ENCODE measurements at regions not wholly inside any gene's neighbourhood (a gene's known extent, or its start where the extent isn't known, plus 50 kb on each side); places are given as distances from the start of the nearest gene placed in this dataset.

DNA sequence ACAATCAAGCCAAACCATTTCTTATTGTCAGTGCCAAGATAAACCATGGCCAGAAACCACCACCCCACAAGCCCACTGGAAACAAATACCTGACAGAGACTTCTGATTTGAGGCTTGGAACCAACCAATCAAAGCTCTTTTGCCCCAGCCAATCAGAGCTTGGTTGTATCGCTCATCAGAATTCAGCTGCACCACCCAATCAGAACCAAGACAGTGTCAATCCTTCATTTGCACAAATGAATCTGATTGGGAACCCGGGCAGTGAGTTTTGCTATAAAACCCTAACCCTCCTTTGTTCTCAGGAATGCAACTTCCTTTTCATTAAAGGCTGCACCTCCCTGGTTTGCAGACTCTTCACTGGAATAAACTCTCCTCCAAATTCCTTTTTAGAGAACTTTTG, 87.4 kb downstream of the ELAPOR2 start:
- DNase-seq (ENCODE audit: low spot score), result no peak

DNA sequence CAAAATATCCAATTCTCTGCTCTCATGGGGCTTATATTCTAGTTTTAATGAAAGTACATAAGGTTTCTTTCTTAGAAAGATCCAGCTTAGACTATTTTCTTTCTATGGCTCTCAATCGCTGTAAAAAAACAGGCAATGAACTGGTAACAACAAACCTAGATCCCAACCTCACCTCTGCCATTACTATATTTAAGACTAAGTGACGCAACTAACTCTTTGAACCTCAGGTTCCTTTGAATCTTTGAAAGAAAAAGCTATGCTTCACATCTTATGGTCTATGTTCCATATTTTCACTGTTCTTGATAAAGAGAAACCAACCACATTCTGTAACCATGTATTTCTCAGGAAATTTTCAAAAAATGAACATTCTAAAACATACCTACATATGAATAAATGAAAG, 88.5 kb downstream of the ELAPOR2 start:
- DNase-seq (ENCODE audit: low spot score), result no peak

DNA sequence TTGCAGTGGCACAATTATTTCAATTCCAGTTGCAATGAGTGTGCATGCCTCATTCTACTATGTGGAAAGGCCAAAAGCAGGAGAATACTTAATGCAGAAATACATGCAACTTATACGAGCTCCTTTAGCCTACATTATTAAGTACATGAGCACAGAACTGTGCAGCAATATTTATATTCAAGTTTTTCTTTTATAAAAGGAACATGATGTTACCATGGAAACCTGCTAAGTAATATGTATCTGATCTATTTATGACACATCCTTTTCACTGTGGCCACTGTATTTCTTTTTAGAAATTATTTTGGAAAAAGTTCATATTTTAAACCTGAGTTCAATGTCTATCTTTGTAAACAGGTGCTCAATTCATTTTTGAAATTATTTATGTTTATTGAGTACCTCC, 88.9 kb downstream of the ELAPOR2 start:
- DNase-seq (ENCODE audit: low spot score), result no peak

DNA sequence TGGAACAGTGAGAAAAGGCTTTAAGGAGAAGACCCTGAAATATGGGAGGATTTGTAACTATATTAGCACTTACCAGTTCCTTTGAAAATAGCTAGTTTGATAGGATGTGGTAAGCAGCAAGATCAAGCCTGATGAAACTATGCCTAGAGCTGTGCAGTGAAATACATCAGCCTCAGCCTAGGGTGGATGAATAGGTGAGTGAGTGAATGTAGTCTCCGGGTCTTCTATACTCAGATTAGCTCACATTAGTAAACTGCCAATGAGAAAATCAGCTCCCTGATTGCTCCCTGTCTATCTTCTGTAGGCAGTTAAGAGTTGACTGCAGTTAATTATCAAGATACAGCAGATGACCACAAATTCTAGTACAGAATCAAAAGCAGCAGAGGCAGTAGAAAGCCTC, 89.6 kb downstream of the ELAPOR2 start:
- DNase-seq (ENCODE audit: low spot score), result no peak

DNA sequence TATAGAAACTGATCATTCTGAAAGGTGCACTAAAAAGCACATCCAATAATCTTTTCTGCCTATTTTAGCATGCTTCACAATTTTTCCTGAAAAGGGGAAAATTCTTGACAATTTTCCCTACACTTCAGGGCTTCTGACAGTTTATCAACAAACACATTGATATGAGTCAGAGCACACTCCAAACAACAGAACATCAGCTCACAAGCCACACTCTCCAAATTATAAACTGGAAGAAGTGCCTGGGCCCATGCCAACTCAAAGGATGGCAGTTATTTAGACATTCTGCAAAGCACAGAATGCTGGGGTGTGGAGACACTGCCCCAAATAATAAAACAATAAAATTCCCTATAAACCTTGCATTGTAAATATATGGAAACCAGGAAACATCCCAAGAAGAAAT, 90.8 kb downstream of the ELAPOR2 start:
- no peak for DNase-seq (ENCODE audit: low spot score)

DNA sequence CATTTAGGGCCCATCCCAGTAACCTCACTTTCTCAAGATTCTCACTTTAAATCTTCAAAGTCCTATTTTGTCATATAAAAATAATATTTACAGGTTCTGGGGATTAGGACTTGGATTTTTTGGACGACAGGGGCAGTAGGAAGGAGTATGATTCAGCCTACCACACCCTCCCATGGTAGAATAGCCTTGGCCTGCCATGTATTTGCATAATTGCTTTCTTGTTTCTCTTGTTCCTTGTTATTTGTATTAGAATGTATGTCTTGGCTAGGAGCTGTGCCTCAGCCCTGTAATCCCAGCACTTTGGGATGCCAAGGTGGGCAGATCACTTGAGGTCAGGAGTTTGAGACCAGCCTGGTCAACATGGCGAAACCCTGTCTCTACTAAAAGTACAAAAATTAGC, 92.5 kb downstream of the ELAPOR2 start:
- no peak for DNase-seq (ENCODE audit: low spot score)

DNA sequence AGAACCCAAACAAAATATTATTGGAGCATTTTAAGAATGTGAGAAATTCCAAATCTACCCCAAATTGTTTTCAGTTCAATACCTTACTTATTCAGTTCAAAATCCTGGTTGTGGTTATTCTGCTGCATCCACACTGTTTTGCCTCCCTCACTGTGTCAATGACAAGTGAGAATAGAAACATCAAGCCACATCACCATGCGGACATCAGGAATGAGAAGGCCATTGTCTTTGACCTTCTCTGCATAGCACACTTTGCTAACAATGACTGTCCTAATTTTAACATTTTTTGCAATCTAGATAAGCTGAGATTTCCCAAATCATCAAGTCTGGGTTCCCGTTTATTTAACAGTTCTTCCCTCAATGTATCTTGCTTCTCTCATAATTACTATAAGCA, 93.7 kb downstream of the ELAPOR2 start:
- DNase-seq (ENCODE audit: low spot score), result no peak

DNA sequence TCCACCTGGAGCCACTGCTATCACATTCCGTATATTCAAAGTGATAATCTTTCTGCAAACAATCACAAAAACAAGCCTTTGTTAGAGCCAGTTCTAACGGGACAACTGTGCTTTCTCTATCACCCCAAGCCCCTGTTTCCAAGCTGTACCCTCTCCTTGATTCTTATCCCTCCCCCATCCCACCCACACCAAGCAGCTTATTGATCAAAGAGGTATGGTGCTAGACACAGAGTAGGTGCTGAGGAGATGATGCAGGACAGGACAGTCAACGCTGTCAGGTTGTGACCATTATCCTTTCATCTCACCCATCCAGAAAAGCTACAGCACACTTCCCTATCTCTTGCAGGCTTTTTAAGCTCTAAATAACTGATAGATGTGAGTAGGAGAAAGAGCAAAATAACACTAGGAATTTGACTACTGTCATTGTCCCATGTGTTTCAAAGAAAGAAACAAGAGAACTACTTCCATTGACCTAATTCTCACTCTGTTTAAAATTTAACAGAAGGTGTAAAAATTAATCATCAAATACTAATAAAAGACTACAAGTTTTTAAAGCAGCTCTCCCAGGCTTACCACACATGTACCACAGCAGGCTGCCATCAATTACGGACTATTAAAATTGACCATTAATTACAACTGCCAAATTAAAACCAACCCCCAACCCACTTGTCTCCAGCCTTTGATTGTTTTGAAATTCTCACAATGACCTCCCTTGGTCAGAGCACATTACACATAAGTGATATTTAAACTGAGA, 94.3 kb downstream of the ELAPOR2 start:
- no peak for DNase-seq (ENCODE audit: low spot score)

DNA sequence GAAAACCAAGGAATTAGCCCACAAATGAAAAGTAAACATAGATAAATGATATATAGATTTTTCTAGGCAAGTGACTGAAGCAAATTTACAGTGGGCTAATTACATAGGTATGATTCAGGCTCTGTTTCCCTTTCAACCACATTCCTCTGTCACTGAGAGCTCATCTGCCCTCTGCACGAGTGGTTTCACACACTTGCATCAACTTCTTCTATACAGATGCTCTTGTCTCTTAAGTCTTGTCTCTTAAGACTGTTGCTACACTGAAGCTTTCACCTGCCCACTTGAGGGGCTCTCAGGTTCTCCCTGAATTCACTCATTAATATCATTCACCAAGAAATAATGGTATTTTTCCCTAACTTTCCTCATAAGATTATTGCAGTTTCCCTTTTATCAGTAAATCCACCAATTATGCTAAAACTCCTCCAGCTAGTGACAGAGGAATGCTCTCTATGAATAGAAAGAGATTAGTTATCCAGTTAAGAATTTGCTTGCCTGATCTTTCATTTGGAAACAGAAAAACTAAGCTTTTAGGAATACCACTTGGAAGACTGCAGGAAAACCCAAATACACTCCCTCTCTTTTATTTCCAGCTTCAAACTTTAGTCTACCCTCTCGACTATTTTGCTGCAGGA, 95.7 kb downstream of the ELAPOR2 start:
- no peak for DNase-seq (ENCODE audit: low spot score)

DNA sequence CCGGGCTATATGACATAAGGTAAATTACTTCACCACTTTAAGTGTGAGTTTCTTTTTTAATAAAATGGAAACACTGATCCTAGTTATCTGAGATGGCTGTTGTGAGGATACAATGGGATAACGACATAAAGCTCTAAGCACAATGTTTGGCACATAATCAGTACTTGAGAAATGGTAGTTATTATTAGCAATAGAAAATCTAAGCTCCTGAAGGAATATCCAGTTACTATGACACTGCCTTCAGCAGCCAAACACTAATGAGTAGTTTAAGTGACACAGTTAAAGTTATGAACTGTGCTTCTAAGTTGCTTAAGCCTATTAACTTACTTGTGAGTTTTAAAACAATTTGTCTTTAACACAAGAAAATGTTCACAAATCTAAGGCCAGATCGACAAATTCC, 96.8 kb downstream of the ELAPOR2 start:
- no peak for DNase-seq (ENCODE audit: low spot score)

DNA sequence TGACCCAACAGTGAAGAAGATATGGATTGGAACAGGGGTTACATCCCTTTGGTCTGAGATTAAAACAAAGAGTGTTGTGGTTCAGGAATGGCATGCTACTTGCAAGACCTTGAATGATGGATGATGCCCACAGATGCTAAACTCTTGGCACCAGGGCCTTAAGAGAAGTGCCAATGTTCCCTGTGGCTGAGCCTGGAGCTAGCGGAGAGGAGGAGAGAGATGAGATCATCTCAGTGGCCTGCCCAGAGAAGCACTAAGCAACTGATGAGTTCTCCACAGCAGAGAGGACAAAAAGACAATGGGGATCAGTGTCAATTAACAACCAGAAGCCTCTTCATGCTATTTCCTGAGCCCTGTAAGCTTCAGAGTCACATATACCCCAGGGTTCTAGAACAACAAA, 97.8 kb downstream of the ELAPOR2 start:
- no peak for DNase-seq (ENCODE audit: low spot score)

DNA sequence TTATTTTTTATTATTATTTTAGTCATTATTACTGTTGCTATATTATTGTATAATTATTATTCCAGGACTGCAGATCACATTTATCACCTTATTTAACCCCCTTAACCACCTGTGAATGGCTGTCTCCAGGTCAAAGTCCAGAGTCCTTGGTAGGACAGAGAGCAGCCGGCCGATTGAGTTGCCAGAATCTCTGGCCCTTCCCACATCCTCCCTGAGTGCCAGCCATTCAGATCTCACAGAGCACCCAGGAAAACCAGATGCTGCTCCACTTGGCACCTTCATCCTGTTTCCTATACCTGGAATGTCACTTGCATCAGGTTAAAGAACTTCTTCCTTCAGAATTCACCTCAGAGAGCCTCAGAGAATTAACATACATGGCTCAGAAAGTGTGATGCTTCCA, 101.1 kb downstream of the ELAPOR2 start:
- DNase-seq (ENCODE audit: low spot score), result peak; percentile 17

DNA sequence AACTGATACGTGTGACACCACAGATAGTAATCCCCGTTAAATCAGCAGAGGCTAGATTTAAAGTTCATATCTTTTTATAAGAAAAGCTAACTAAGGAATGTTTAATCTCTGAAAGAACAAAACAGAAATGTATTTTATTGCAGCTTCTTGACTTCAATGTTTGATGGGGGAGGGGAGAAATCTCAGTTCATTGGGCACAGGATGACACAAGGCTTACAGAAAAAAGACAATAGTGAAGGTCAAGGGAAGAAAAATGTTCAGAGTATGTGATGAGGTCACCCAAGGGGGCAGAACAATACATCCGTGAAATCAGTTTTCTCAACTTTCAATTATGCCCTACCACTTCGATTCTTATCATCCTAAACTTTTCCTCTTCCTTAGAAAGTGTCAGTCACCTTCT, 102.9 kb downstream of the ELAPOR2 start:
- DNase-seq (ENCODE audit: low spot score), result no peak

DNA sequence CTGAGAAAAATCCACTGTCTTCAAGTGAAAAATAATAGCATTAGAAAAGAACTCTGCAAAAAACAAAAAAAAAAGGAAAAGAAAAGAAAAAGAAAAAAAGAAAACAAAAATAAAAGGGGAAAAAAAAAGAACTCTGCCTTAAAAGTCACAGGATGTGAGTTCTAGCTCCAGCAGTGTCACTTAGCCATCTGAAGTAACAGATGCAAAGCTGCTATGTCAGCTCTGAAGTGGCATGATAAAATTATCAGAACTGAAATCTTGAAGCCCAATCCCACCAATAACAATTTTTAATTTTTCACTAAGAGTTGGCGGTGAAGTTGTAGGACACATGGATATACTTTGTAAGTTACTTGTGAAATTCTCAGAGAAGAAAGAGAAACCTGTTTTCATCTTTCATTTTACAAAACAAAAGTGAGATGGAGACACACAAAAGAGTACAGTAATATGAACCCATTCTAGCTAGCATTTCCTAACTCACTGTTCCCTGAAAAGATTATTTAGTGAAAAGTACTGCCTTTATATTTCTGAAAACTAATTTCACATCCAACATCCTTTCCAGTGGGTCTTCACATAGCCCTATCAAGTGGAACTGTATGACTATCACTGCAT, 103.5 kb downstream of the ELAPOR2 start:
- DNase-seq (ENCODE audit: low spot score), result no peak

DNA sequence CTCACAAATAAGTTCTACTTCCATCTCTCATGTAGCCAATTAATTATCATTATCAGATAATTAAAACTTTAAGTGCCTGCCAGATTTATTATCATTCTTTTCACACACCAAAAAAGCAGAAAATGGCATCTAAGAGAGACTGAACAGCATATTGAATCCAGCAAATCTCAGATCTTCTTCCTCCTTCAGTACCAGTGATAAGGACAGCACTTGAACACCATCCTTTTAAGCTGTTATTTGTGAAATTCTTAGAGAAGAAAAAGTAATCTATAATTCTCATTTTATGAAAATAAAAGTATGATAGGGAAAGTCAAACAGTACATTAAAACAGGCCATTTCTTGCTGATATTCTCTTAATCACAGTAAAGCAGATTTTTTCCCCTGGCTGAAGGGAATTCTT, 104.5 kb downstream of the ELAPOR2 start:
- DNase-seq (ENCODE audit: low spot score), result no peak

DNA sequence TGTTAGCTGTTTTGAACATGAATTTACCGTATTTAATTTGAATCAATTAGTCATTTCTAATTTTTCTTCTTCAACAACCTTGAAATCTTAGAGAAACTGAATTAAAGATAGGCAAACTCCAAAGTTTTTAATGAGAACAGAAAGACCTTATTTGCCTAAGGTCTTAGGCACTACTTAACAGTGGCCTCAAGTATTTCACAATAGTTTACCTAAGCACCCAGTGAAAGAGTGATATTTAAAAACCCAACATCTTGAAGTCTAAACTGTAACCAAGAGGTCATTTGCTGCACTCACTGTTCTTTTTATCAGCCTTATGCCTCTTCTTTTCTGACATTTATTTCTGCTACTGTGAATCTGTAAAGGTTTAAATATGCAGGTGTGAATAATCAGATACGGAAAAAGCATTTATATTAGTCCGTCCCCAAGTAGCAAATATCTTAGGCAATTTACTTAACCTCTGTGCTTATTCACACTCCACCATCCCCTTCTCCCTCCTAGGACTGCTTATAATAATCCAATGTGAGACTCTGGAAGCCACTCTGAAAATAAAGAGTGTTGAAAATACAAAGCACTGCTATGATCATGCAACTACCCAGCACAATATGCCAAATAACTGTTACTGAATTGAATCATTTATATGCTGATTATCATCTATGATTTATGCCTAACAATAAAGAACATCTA, 105.7 kb downstream of the ELAPOR2 start:
- DNase-seq (ENCODE audit: low spot score), result no peak

DNA sequence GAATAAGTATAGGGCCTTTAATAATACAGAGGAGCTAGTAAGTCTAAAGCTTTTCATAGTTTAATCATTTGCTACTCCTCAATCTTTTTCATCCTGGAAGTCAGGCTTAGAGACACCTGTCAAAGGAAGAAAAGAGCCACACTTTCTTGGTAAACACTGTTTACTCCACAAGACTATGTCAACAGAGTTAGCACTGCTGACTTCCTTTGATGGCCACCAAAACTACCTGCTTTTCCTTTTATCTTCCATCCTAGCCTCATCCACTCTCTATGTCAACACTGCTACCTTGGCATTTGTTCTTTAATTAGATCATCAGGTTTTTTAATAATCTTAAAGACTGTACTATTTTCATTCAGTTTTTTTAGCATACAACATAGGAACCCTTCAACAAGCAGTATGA, 106.2 kb downstream of the ELAPOR2 start:
- DNase-seq (ENCODE audit: low spot score), result no peak

DNA sequence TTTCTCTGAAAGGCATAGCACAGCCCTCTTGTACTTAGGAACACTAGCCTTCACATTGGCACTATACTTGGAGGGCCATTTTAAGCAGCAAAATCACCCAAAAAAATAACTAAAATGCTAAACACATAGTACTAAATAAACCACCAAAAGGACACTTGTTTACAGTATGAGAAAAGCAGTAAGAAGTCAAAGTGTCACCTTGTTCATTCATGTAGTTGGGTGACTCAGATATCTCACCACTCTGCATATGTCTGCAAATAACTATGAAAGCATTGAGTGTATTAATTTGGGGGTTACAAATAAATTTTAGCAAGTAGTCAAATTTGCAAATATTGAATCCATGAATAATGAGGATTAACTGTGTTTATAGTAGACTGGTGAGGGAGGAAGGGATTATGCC, 107.6 kb downstream of the ELAPOR2 start:
- DNase-seq (ENCODE audit: low spot score), result no peak

DNA sequence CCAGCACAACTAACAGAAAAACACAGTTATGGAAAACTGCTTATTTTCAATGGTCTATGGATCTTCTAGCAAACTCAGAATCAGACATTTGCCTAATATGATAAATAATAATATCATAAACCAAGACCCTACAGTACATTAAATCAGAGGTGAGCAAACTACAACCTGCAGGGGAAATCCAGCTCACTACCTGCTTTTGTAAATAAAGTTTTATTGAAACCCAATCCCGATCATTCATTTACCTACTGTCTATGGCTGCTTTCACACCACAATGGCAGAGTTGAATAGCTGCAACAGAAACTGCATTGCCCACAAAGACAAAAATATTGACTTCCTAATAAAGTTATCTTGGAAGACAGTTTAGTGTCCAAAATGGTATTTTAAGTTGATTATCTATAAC, 108.5 kb downstream of the ELAPOR2 start:
- no peak for DNase-seq (ENCODE audit: low spot score)

DNA sequence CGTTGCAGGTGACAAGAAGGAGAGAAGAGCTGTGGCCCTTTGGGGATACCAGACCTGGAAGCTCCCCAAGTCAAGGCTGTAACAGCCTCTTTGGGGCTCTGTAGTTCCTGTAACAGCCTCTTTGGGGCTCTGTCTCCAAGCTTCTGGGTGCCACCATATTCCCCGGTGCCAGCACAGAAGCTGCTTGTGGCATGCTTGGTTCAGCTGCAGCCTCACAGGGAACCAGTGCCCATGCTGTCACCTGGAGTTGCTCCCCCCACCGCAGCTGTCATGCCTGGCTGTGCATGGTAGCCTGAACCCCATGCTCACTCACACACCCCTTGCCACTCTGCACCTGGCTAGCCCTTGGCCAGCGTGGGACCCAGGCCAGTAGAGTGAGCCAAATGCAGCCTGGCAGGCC, 109.1 kb downstream of the ELAPOR2 start:
- DNase-seq (ENCODE audit: low spot score), result no peak

DNA sequence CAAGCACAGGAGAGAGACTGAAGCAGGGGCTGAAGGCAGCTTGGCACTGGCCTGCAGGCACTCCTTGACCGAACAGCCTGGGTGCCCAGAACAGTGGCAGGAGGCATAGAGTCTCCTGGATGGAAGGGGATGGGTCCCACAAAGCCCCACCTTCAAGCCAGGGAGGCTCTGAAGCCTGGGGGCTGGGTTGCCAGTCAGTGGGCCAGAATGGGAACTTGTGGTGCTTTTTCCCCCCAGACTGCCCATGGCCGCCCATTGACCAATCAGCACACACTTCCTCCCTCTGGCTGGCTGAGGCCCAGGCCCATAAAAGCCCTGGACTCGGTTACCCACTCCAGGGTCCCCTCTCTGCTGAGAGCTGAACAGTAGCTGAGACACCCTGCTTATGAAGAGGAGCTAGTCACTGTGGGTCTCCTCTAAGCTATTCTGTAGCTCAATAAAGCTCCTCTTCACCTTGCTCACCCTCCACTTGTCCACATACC, 109.6 kb downstream of the ELAPOR2 start:
- DNase-seq (ENCODE audit: low spot score), result no peak

DNA sequence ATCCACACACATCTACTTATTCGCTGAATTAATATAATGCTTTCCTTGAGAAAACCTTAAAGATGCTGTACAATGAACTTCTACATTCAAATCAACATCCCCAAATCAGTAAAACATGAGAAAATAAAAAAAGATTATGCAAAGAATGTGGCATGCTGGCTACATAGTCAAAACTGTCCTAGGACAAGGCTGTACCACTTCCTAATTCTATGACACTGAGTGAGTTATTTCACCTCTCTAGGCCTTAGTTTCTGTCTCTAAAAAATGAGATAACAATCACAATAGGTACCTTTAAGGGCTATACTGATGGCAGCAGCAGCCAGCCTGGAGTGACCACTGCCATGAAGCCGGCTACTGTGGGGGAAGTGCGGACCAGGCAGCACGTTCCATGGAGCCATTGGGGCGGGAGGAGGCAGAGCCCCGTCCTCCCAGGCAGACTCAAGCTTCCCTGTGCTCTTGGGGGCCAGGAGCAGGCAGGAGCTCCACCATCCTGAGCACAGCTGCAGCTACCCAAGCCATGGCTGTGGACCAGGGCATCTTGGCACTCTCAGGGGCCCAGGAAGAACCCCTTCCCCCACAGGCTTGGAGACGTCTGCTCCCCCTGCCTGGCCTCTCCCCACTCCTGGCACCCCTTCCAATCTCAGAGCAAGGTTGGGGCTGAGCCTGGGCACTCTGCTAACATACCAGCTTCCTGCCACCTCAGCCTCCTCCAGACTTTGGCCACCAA, 110.2 kb downstream of the ELAPOR2 start:
- no peak for DNase-seq (ENCODE audit: low spot score)
